DMS53 (cell line): ENCODE measurements at regions not wholly inside any gene's neighbourhood (a gene's known extent, or its start where the extent isn't known, plus 50 kb on each side); places are given as distances from the start of the nearest gene placed in this dataset.
A peak's percentile ranks its signal among the peaks of the same experiment; 100 is the strongest.
"Not testable (repeated sequence)": the region's sequence is repeated elsewhere in the genome, so short reads cannot be mapped to it uniquely, and the experiment has no call there.

ENCODE experiments used
- DNase-seq: peaks from one replicate; lab custom pipeline; 2025; lab: John Stamatoyannopoulos, UW

- peak; percentile 89 for DNase-seq
Observed at GRCh38 chr7:28328822-28329660, 83.3 kb upstream of the CREB5 start.

GRCh38 chr7:28329661-28330363 is 82.5 kb upstream of the CREB5 start:
- peak; percentile 59 for DNase-seq

- no peak for DNase-seq
Observed at GRCh38 chr7:28330384-28331070, 81.8 kb upstream of the CREB5 start.

- no peak for DNase-seq
Observed at GRCh38 chr7:28332046-28332445, 80.3 kb upstream of the CREB5 start.

- not testable (repeated sequence) for DNase-seq
Observed at GRCh38 chr7:28333548-28333947, 78.8 kb upstream of the CREB5 start.

GRCh38 chr7:28336806-28337205 is 75.5 kb upstream of the CREB5 start:
- no peak for DNase-seq

GRCh38 chr7:28338041-28338440 is 74.3 kb upstream of the CREB5 start:
- no peak for DNase-seq

- DNase-seq, result no peak
Observed at GRCh38 chr7:28343462-28343861, 68.9 kb upstream of the CREB5 start.

GRCh38 chr7:28346256-28346655 is 66.1 kb upstream of the CREB5 start:
- no peak for DNase-seq

GRCh38 chr7:28346676-28347363 is 65.5 kb upstream of the CREB5 start:
- no peak for DNase-seq

- DNase-seq, result no peak
Observed at GRCh38 chr7:28347475-28348318, 64.6 kb upstream of the CREB5 start.

GRCh38 chr7:28348636-28349035 is 63.7 kb upstream of the CREB5 start:
- DNase-seq, result peak; percentile 49

- peak; percentile 97 for DNase-seq
Observed at GRCh38 chr7:28349637-28350036, 62.7 kb upstream of the CREB5 start.

GRCh38 chr7:28350662-28351061 is 61.7 kb upstream of the CREB5 start:
- DNase-seq, result peak; percentile 27

- no peak for DNase-seq
Observed at GRCh38 chr7:28351450-28351849, 60.9 kb upstream of the CREB5 start.

GRCh38 chr7:28354601-28355402 is 57.5 kb upstream of the CREB5 start:
- peak; percentile 86 for DNase-seq

GRCh38 chr7:28355635-28356319 is 56.5 kb upstream of the CREB5 start:
- DNase-seq, result peak; percentile 98

- DNase-seq, result peak; percentile 74
Observed at GRCh38 chr7:28356619-28357018, 55.7 kb upstream of the CREB5 start.

GRCh38 chr7:28358423-28358868 is 53.9 kb upstream of the CREB5 start:
- peak; percentile 82 for DNase-seq

GRCh38 chr7:28360739-28361138 is 51.6 kb upstream of the CREB5 start:
- peak; percentile 30 for DNase-seq
